MM.1S (cell line): ENCODE measurements at regions not wholly inside any gene's neighbourhood (a gene's known extent, or its start where the extent isn't known, plus 50 kb on each side); places are given as distances from the start of the nearest gene placed in this dataset.

Experiments
- CTCF ChIP-seq: fragments of 300-600 bp; sonication (generic); IDR thresholded peaks from 2 replicates; pipeline ENCODE4 v1.5.1; 2016; ENCODE audit warnings: antibody characterized with exemption, low read length, mixed read lengths
- EZH2 ChIP-seq: fragments of 300-600 bp; sonication (generic); optimal IDR thresholded peaks from 2 replicates; pipeline ENCODE3; 2017; ENCODE audit warnings: low read depth, mild to moderate bottlenecking, antibody characterized with exemption, low read length, mixed read lengths
- EZH2phosphoT487 ChIP-seq: fragments of 300-600 bp; sonication (generic); IDR thresholded peaks from 2 replicates; pipeline ENCODE4 v1.6.1; 2018; ENCODE audit warnings: antibody characterized with exemption, low read length

GRCh38 chr16:65279576-65279975 is 157.7 kb upstream of the CDH11 start:
- TF ChIP-seq CTCF = no peak
- TF ChIP-seq EZH2phosphoT487 = no peak
- TF ChIP-seq EZH2 = no peak
